Kidney epithelial cell (primary cell): ENCODE measurements at regions not wholly inside any gene's neighbourhood (a gene's known extent, or its start where the extent isn't known, plus 50 kb on each side); places are given as distances from the start of the nearest gene placed in this dataset.
"Not testable (repeated sequence)": the region's sequence is repeated elsewhere in the genome, so short reads cannot be mapped to it uniquely, and the experiment has no call there.

Experiments
- DNase-seq: peaks from one replicate; pipeline ENCODE4 v3.0.0-alpha.2; 2010; ENCODE audit warnings: low read depth
- H3K27me3 ChIP-seq: 2 replicates; pipeline ENCODE4 v1.6.0; 2011; ENCODE audit warnings: low read length; ENCODE audit not compliant: control insufficient read depth, insufficient read depth
- H3K36me3 ChIP-seq: 2 replicates; pipeline ENCODE4 v1.5.1; 2011; ENCODE audit warnings: low read length; ENCODE audit not compliant: control insufficient read depth, insufficient read depth
- H3K4me3 ChIP-seq: 2 replicates; pipeline ENCODE4 v1.5.1; 2011; ENCODE audit warnings: low read depth, mild to moderate bottlenecking, control low read depth, low read length
- TF ChIP-seq, protein P1 (sequence below): IDR thresholded peaks from 2 replicates; pipeline ENCODE4 v1.5.1; 2011; ENCODE audit warnings: mild to moderate bottlenecking, moderate library complexity, low read length, control low read depth, inconsistent platforms; ENCODE audit not compliant: insufficient read depth, poor library complexity, severe bottlenecking

- TF ChIP-seq, protein P1, sequence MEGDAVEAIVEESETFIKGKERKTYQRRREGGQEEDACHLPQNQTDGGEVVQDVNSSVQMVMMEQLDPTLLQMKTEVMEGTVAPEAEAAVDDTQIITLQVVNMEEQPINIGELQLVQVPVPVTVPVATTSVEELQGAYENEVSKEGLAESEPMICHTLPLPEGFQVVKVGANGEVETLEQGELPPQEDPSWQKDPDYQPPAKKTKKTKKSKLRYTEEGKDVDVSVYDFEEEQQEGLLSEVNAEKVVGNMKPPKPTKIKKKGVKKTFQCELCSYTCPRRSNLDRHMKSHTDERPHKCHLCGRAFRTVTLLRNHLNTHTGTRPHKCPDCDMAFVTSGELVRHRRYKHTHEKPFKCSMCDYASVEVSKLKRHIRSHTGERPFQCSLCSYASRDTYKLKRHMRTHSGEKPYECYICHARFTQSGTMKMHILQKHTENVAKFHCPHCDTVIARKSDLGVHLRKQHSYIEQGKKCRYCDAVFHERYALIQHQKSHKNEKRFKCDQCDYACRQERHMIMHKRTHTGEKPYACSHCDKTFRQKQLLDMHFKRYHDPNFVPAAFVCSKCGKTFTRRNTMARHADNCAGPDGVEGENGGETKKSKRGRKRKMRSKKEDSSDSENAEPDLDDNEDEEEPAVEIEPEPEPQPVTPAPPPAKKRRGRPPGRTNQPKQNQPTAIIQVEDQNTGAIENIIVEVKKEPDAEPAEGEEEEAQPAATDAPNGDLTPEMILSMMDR = no peak
- H3K4me3 ChIP-seq = no peak overlapping the region
- H3K27me3 ChIP-seq = no peaks in the 10 kb centered on the region
- DNase-seq = no peak
- H3K36me3 ChIP-seq = no peaks in the 10 kb centered on the region
Measured at GRCh38 chr2:78145997-78146722, 624.0 kb upstream of the LRRTM4 start.

- no peak for DNase-seq
- Histone ChIP-seq H3K4me3 (no peak overlapping the region), H3K27me3 (no peaks in the 10 kb centered on the region), H3K36me3 (no peaks in the 10 kb centered on the region)
- TF ChIP-seq, protein P1 = no peak
Measured at GRCh38 chr2:78147466-78147865, 625.3 kb upstream of the LRRTM4 start.

GRCh38 chr2:78154586-78154985 is 632.4 kb upstream of the LRRTM4 start:
- no peaks in the 10 kb centered on the region for H3K27me3 ChIP-seq
- no peaks in the 10 kb centered on the region for H3K36me3 ChIP-seq
- TF ChIP-seq, protein P1 = no peak
- no peak for DNase-seq
- H3K4me3 ChIP-seq = no peak overlapping the region

- no peak overlapping the region for H3K4me3 ChIP-seq
- H3K27me3 ChIP-seq = no peaks in the 10 kb centered on the region
- TF ChIP-seq, protein P1 = no peak
- H3K36me3 ChIP-seq = no peaks in the 10 kb centered on the region
- no peak for DNase-seq
Measured at GRCh38 chr2:78162202-78162601, 640.0 kb upstream of the LRRTM4 start.

DNA sequence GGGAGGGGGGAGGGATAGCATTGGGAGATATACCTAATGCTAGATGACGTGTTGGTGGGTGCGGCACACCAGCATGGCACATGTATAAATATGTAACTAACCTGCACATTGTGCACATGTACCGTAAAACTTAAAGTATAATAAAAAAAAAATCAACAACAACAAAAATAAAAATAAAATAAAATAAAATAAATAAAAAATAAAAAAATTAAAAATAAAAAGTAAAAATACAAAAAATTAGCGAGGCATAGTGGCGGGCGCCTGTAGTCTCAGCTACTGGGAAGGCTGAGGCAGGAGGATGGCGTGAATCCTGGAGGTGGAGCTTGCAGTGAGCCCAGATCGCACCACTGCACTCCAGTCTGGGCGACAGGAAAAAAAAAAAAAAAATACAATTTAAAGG is 650.0 kb upstream of the LRRTM4 start:
- H3K36me3 ChIP-seq, DNase-seq, H3K4me3 ChIP-seq, H3K27me3 ChIP-seq: not testable (repeated sequence)

DNA sequence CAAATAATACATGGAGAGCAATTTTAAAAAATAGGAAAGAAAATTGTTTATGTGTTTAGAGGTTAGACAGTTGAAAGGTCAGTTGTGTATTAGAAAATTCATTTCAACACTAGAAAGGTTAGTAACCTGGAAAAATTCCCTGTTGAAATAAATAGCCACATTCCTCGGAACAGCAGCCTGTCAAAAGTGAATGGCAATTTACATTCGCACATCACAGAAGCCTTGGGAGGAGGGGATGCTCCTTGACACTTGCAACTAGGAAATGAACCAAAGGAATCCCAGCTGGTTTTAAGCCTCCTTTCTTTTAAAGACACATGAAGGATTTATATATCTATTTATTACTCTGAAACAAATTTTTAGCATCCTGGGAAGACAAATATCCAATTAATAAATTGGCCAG is 653.5 kb upstream of the LRRTM4 start:
- no peak for DNase-seq
- TF ChIP-seq, protein P1 = no peak
- no peak overlapping the region for H3K4me3 ChIP-seq

More for the DNA sequence above, 653.5 kb upstream of the LRRTM4 start:
- H3K27me3 ChIP-seq = no peaks in the 10 kb centered on the region
- H3K36me3 ChIP-seq = no peaks in the 10 kb centered on the region
